NCI-H2196 (cell line): ENCODE measurements at regions not wholly inside any gene's neighbourhood (a gene's known extent, or its start where the extent isn't known, plus 50 kb on each side); places are given as distances from the start of the nearest gene placed in this dataset.

ENCODE experiments used
- DNase-seq: peaks from one replicate; lab custom pipeline; 2025; ENCODE audit not compliant: unreplicated experiment; lab: John Stamatoyannopoulos, UW

- DNase-seq, result no peak
Observed at GRCh38 chr5:175388531-175388930, 55.5 kb downstream of the DRD1 start.

DNA sequence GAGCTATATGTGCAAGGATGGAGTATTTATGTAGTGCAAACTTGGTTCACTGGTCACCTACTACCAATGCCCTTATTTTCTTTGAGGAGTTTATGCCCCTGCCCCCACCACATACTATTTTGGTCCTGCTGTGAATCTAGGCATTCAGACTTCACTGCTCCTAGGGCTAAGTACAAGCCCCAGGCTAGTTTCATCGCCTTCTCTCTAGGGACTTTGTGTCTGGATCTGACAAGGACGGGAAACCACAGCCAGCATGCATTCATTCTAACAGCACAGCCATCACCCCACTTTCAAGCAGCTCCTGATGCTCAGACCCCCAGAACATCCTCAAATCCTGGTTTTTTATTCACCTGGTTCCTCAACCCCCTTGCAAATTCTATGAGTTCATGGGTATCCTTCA, 56.8 kb downstream of the DRD1 start:
- DNase-seq, result no peak

- DNase-seq, result no peak
Observed at GRCh38 chr5:175386526-175386925, 57.5 kb downstream of the DRD1 start.

- DNase-seq, result peak; percentile 83
Observed at GRCh38 chr5:175385691-175386362, 58.2 kb downstream of the DRD1 start.

GRCh38 chr5:175384724-175385552, 59.0 kb downstream of the DRD1 start:
- DNase-seq, result no peak

DNA sequence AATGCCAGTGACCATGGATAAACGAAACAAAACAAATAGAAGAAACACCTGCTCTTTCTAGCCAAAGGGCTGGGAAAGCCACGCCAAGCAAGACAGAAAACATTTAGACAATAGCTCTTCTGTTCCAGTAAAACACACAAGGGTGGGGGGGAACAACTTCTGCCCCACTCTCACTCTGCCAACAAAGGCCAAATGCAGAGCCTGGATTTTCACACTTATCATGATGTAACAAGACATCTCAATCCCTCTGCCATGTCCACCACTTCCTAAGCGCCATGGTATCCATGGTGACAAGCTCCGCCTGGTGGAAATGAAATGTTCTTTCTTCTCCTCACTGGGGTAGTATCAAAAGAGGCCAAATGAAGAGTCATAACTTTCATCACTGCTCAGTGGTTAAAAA, 60.6 kb downstream of the DRD1 start:
- peak; percentile 85 for DNase-seq

- no peak for DNase-seq
Observed at GRCh38 chr5:175382171-175382570, 61.8 kb downstream of the DRD1 start.

GRCh38 chr5:175381130-175381529, 62.9 kb downstream of the DRD1 start:
- DNase-seq, result no peak

- no peak for DNase-seq
Observed at GRCh38 chr5:175380701-175381100, 63.3 kb downstream of the DRD1 start.

DNA sequence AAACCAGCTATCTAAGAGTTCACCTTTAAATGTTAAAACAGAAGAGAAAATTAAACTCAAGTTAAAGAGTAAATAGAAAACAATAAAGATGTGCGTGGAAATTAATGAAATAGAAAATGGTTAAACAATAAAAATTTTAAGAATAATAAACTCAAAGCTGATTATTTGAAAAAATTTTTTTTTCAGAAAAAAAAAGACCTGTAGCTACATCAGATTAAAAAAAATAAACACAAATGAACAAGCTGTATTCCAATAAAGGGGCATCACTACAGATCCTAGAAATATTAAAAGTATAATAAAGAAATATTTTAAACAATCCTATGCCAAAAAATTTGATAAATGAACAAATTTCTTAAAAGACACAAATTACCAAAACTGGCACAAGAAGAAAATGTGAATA, 64.1 kb downstream of the DRD1 start:
- DNase-seq, result no peak

DNA sequence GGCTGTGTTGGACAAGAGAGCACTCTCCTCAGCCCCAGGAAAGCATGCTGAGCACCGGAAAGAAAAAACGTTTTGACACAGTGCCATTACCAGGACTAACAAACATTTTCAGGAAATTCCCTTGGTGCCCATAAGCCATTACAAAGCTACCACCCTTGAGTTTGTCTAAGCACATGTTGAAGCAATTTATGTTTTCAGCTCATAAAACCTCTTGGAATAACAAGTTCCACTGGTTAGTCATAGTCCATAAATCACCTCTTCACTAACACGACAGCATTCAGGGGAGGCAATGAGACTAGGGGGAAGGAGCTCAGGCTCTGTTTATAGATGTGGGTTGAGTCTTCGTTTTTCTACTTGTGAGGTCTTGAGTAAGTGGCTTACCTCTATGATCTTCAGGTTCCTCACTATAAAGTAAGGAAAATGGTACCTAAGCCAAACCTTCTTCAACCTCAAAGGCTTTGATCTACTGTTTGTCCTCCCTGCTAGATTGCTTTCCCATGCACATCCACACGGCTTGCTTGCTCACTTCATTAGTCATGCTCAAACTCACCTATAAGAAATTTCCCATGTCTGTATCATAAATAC, 65.4 kb downstream of the DRD1 start:
- DNase-seq, result peak; percentile 26

DNA sequence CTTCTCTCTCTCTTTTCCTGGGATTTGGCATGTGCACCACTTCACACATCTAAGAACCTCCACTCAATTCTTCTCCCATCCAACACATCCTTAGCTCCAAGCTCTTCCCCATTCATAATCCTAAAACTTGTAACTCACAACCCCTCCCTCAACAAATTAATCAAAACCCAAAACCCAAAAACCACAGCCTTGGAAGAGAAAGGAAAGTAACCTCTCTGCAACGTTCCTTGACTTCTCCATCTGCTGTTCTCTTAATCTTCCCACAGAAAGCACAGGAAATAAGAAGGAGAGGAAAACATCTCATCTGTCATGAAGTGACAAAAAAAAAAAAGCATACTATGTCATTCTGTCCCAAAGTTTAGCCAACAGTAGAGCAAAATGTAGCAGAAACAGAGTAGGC, 66.2 kb downstream of the DRD1 start:
- DNase-seq, result no peak

GRCh38 chr5:175374166-175374875, 69.7 kb downstream of the DRD1 start:
- DNase-seq, result no peak

- no peak for DNase-seq
Observed at GRCh38 chr5:175365866-175366265, 78.1 kb downstream of the DRD1 start.

GRCh38 chr5:175363300-175363699, 80.7 kb downstream of the DRD1 start:
- no peak for DNase-seq

- no peak for DNase-seq
Observed at GRCh38 chr5:175357995-175358394, 86.0 kb downstream of the DRD1 start.

DNA sequence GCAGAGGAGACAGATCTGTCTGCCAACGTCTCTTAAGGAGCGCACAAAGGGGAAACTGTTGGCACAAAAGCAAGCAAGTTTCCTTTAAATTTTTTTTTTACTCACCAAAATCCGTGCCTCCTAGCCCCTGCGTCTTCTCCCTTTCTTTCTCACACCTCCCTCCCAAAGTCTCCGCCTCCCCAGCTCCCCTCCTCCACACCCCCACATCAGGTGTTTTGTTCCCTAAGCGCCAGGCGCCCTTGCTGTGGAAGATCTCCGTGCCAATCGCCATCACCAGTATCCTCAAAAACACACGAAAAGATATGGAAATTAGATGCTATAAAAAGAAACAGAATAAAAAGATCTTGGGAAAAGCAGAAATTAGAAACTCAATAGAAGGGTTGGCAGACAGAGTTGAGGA, 87.6 kb downstream of the DRD1 start:
- no peak for DNase-seq

GRCh38 chr5:175354964-175355363, 89.0 kb downstream of the DRD1 start:
- no peak for DNase-seq

- no peak for DNase-seq
Observed at GRCh38 chr5:175353926-175354325, 90.1 kb downstream of the DRD1 start.

DNA sequence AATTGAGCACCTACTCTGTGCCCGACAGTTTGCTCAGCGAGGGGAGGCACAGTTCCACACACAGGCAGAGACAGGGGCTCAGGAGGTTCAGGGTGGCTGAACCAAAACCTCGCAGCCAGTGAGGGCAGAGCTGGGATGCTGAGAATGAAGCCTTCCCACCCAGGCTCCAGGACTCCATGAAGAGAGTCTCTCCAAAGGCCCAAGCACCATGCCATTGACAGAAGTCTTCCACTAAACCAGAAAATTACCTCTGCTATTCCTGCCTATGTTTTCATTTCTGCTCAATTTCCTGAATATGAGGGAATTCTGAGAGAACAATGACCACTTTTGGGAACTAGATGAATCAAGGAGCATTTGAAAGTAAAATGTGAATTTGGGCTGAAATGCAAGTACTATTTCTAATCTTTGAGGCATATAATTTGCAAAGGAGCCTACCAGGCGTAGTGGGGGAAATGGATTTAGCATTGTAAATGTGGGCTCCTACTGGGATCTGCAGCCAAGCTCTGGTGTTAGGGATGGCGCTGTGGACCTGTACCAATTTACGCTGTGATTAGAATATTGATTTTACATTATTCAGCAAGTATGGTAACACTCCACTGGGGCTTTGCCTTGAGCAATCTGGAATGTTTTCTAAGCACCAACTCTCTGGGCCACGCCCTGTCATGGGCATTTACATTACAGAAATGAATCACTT, 91.9 kb downstream of the DRD1 start:
- no peak for DNase-seq

- no peak for DNase-seq
Observed at GRCh38 chr5:175351126-175351525, 92.9 kb downstream of the DRD1 start.
